Left lung (tissue), 4 donors: ENCODE measurements at regions not wholly inside any gene's neighbourhood (a gene's known extent, or its start where the extent isn't known, plus 50 kb on each side); places are given as distances from the start of the nearest gene placed in this dataset.

Experiments
- ATAC-seq: fragments of 200-7000 bp; cut with Tn5 transposase; one replicate; pipeline ENCODE4 v1.9.1; 2020; ENCODE audit warnings: moderate library complexity
- DNase-seq, 4 donors: peaks; one replicate each; pipeline ENCODE4 v3.0.0-alpha.2; 2013 to 2020
- H3K27ac ChIP-seq, 2 donors: fragments of 200-600 bp; sonication (generic) in 1 of 2; one replicate each; pipeline versions ENCODE4 v1.5.0 to v1.8.0; 2020 to 2021
- H3K27me3 ChIP-seq, 2 donors: fragments of 200-600 bp; sonication (generic) in 1 of 2; one replicate each; pipeline versions ENCODE4 v1.5.0 to v1.8.0; 2020 to 2021
- H3K36me3 ChIP-seq, 2 donors: fragments of 200-600 bp; sonication (generic) in 1 of 2; one replicate each; pipeline versions ENCODE4 v1.5.0 to v1.8.0; 2020 to 2021
- H3K4me1 ChIP-seq, 2 donors: fragments of 200-600 bp; one replicate each; pipeline ENCODE4 v1.8.0; 2021
- H3K4me3 ChIP-seq, 2 donors: fragments of 200-600 bp; sonication (generic) in 1 of 2; one replicate each; pipeline versions ENCODE4 v1.5.0 to v1.8.0; 2020 to 2021; ENCODE audit warnings: mild to moderate bottlenecking in 1 of 2
- H3K9me3 ChIP-seq, 2 donors: fragments of 200-600 bp; sonication (generic) in 1 of 2; one replicate each; pipeline versions ENCODE4 v1.5.0 to v1.8.0; 2020 to 2021
- intact Hi-C, 2 donors: fragments of 100-400 bp; cut with DNase I; formaldehyde crosslinking; loops; one replicate each; pipeline versions ENCODE4 v1.11.2 to v1.14.2; 2022
- TF ChIP-seq, protein P1 (sequence below), 2 donors: fragments of 200-600 bp; sonication (generic) in 1 of 2; IDR thresholded peaks; one replicate each; pipeline versions ENCODE4 v1.5.0 to v1.8.0; 2021; ENCODE audit warnings: antibody characterized with exemption in 2 of 2
- donor health status: DM: no; HTN: yes; CAD: no.
- donor health status: DM: no; HTN: no; CAD: no.

DNA sequence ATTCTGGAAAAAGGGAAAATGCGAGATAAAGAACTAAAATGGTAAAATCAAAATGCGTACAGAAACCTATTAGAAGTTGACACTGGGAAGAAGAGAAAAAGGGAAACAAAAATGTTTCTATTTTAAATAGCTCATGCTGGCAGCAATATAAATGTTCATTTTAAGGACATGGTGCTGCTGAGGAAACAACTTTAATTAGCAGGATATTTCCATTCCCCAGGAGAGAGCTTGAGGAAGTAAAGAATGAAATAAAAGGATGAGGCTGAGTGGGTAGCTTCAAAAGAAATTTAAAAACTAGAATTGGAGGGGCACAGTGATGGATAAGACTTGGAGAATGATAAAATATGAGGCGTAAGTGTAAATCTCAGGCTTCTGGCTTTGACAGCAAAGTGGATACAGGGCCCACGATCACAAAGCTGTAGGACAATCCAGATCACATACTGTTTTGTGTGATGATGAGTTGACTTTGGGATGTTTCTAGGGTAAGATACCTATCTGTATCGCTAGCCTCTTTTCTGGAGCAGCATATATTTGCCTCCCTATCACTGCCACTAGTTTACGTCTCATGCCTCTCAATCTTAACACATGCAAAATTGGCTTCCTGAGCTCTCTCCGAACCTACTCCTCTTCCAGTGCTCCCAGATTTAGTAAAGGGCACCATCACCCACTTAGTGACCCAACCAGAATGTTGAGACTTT lies 571.3 kb upstream of the MIR17HG start:
- TF ChIP-seq, protein P1, sequence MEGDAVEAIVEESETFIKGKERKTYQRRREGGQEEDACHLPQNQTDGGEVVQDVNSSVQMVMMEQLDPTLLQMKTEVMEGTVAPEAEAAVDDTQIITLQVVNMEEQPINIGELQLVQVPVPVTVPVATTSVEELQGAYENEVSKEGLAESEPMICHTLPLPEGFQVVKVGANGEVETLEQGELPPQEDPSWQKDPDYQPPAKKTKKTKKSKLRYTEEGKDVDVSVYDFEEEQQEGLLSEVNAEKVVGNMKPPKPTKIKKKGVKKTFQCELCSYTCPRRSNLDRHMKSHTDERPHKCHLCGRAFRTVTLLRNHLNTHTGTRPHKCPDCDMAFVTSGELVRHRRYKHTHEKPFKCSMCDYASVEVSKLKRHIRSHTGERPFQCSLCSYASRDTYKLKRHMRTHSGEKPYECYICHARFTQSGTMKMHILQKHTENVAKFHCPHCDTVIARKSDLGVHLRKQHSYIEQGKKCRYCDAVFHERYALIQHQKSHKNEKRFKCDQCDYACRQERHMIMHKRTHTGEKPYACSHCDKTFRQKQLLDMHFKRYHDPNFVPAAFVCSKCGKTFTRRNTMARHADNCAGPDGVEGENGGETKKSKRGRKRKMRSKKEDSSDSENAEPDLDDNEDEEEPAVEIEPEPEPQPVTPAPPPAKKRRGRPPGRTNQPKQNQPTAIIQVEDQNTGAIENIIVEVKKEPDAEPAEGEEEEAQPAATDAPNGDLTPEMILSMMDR (IDR thresholded peaks at IDR 0.05) = no peak

DNA sequence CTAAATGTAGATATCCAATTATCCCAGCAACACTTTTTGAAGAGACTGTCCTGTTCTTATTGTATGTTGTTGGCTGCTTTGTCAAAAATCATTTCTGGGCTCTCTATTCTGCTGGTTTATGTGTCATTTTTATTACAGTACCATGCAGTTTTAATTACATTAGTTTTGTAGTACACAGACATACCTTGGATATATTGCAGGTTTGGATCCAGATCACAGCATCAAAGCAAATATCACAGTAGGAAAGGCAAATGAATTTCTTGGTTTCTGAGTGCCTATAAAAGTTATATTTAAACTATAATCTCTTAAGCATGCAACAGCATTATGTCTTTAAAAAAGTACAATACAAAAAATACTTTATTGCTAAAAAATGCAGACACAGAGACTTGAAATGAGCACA lies 564.2 kb upstream of the MIR17HG start:
- intact Hi-C loops = no loop called here

More for the DNA sequence above, 571.3 kb upstream of the MIR17HG start:
- Histone ChIP-seq H3K27ac (no peak overlapping the region), H3K36me3 (no peaks in the 10 kb centered on the region), H3K9me3 (no peaks in the 10 kb centered on the region), H3K4me1 (no peaks in the 10 kb centered on the region), H3K27me3 (no peaks in the 10 kb centered on the region), H3K4me3 (no peak overlapping the region)
- no peak for DNase-seq
- intact Hi-C loops = no loop called here
- ATAC-seq = no peak

DNA sequence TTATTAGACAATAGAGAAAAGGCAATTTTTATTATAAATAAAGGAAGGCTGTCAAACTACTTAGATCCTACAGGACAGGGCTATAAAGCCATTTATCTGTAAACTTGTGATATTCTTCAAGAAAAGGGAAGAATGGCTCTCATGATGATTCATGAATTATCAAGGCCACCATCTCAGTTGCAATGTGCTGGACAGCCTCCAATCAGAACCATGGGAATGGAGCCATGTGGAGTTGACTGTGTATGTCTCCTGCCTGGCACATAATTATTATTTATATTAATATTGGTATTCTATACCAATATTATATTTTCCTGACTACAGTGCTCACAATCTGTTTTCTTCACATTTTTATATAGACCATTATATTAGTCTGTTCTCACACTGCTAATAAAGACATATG lies 560.5 kb upstream of the MIR17HG start:
- TF ChIP-seq, protein P1 (IDR thresholded peaks at IDR 0.05) = no peak
- ATAC-seq = no peak
- no peaks in the 10 kb centered on the region for H3K27me3 ChIP-seq
- intact Hi-C loops = no loop called here
- H3K4me1 ChIP-seq = no peaks in the 10 kb centered on the region
- DNase-seq = no peak
- no peaks in the 10 kb centered on the region for H3K9me3 ChIP-seq
- H3K27ac ChIP-seq = no peak overlapping the region
- H3K4me3 ChIP-seq = no peak overlapping the region
- H3K36me3 ChIP-seq = no peaks in the 10 kb centered on the region

More for the DNA sequence above, 564.2 kb upstream of the MIR17HG start:
- no peak overlapping the region for H3K27ac ChIP-seq
- no peaks in the 10 kb centered on the region for H3K27me3 ChIP-seq
- no peaks in the 10 kb centered on the region for H3K9me3 ChIP-seq
- no peak overlapping the region for H3K4me3 ChIP-seq
- no peaks in the 10 kb centered on the region for H3K4me1 ChIP-seq
- ATAC-seq (no peak), DNase-seq (no peak)
- no peaks in the 10 kb centered on the region for H3K36me3 ChIP-seq
- TF ChIP-seq, protein P1 (IDR thresholded peaks at IDR 0.05) = no peak

DNA sequence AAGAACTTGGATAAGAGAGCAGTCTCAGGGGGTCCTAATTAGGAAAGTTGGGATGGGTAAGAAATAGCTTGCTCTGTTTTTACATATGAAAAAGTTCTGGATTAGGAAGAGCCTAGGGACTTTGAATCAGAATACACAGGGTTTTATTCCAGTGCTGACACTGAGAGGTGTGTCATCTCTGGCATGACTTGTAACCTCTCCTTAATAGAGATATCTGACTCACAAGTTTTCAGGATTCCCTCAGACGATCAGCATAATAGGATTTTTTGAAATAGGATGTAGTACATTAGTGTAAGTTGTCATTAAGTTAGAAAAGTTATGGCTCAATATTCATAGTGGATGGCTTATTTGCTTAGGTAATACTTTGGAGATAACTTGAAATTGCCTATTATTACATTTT lies 555.2 kb upstream of the MIR17HG start:
- ATAC-seq = no peak

DNA sequence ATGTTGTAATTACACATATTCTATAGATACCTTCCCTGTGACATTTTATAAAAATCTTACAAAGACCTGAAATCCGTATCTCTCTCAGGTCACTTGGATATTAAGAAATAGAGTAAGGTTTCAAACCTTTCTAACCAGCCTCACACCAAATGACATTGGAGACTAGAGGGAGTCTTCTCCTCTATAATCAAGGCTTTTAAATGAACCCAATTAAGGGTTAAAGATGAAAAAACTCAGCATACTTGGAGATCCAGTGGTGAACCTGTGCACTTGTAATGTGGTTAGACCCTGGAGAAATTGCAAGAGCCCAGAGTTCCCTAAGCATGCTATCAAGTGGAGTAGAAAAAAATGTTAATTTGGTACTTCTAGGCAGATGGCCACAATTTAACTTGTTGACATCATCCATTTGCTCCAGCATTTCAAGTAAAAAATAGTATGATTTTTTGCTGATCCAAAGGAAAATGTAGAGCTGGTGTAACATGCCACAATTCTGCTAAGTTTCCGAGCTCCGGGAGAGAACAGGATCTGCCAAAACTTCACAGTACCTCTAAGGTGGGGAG lies 554.1 kb upstream of the MIR17HG start:
- ATAC-seq (no peak), DNase-seq (peak in 1 of 4 donors; percentile 26)
- no peak overlapping the region for H3K27ac ChIP-seq
- TF ChIP-seq, protein P1 (IDR thresholded peaks at IDR 0.05) = no peak
- H3K36me3 ChIP-seq = no peaks in the 10 kb centered on the region
- intact Hi-C loops = no loop called here
- no peaks in the 10 kb centered on the region for H3K27me3 ChIP-seq
- H3K4me3 ChIP-seq = no peak overlapping the region
- no peaks in the 10 kb centered on the region for H3K9me3 ChIP-seq
- no peaks in the 10 kb centered on the region for H3K4me1 ChIP-seq

More for the DNA sequence above, 555.2 kb upstream of the MIR17HG start:
- intact Hi-C loops = no loop called here
- TF ChIP-seq, protein P1 (IDR thresholded peaks at IDR 0.05) = no peak
- Histone ChIP-seq H3K9me3 (no peaks in the 10 kb centered on the region), H3K4me1 (no peaks in the 10 kb centered on the region), H3K27ac (no peak overlapping the region), H3K36me3 (no peaks in the 10 kb centered on the region), H3K4me3 (no peak overlapping the region), H3K27me3 (no peaks in the 10 kb centered on the region)
- DNase-seq = no peak
